GF-D8 (cell line): ENCODE measurements at regions not wholly inside any gene's neighbourhood (a gene's known extent, or its start where the extent isn't known, plus 50 kb on each side); places are given as distances from the start of the nearest gene placed in this dataset.
A peak's percentile ranks its signal among the peaks of the same experiment; 100 is the strongest.
"Not testable (repeated sequence)": the region's sequence is repeated elsewhere in the genome, so short reads cannot be mapped to it uniquely, and the experiment has no call there.

Experiments used
- DNase-seq: peaks from one replicate; lab custom pipeline; 2025; lab: John Stamatoyannopoulos, UW

DNA sequence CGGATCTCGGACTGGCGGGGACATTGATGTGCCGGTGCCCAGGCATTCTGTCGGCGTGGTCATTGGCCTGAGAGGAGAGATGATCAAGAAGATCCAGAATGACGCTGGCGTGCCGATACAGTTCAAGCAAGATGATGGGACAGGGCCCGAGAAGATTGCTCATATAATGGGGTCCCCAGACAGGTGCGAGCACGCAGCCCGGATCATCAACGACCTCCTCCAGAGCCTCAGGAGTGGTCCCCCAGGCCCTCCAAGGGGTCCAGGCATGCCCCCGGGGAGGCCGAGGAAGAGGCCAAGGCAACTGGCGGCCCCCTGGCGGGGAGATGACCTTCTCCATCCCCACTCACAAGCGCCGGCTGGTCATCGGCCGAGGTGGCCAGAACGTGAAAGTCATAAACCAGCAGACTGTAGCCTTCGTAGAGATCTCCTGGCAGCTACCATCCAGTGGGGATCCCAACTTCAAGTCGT, 106.5 kb upstream of the MTAP start:
- DNase-seq = no peak

DNA sequence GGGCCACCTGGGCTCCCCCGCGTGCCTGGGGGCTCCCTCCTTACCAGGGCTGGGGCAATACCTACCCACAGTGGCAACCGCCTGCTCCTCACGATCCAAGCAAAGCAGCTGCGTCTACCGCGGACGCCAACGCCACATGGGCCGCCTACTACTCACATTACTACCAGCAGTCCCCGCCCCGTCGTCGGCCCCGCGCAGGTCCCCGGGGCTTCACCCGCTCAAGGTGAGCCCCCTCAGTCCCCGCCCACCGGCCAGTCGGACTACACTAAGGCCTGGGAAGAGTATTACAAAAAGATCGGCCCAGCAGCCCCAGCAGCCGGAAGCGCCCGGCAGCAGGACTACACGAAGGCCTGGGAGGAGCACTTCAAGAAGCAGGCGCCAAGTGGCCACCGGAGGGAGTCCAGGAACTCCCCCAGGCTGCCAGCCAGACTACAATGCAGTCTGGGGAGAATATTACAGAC, 106.0 kb upstream of the MTAP start:
- DNase-seq = no peak

DNA sequence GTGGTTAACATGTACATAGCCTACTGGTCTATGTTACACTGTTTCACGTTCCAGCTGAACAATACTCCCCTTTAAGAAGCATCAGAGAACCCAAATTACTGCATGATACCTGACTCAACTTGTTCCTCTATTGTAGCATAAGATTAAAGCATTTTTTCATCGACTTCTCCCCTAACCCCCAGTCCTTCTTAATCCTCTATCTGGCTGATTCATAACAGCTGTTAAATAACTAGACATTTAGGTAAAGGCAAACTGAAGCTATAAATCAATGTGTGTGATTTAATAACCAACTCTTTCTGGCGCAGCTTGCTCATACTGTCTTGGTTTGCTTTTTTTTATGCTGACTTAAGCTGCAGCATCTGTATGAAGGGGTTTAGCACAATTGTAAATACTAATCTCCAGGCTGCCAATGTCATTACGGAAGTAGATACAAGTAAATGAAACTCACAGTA, 94.2 kb upstream of the MTAP start:
- no peak for DNase-seq

DNA sequence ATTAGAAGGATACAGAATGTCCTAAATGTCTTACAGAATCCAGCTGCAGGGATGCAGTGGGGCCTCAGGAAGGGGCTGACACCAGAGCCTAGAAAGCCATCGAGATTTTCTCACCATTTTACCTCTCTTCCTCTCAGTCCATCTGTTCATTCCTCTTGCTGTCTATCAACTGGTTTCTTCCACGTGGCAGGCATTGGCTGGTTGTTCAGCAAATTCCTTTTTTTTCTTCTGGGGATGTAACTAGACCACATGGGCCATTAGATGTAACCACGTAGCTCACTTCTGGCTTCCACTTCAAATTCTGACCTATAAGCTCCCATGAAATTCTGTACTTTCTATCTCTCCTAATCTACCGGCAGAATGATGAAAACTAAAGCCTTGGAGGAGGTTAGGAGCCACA, 93.6 kb upstream of the MTAP start:
- DNase-seq = no peak

DNA sequence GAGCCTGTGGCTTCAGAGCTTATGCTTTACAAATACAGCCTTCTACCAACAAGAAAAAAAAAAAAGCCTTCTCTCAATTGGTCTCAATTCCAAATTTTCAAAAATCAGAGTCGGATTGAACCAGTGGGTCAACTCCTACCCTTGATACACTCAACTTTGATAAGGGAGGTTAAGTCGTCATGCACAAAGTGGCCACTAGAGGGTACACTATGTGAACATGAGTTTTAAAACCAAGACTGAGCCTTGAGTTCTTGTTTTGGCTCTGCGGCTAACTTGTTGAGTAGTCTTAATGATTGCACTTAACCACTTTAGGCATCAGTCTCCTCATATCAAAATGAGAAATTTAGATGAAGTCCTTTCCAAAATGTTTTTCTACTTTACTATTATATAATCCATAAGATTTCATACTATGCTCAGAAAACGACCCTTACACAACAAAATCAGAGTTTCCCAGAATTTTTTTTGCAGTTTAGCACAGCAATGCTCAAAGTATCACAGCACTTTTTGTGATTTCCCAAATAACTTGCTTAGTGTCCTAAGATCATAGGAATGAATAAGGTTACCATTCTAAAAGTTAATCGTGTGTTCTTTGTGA, 92.9 kb upstream of the MTAP start:
- DNase-seq = no peak

DNA sequence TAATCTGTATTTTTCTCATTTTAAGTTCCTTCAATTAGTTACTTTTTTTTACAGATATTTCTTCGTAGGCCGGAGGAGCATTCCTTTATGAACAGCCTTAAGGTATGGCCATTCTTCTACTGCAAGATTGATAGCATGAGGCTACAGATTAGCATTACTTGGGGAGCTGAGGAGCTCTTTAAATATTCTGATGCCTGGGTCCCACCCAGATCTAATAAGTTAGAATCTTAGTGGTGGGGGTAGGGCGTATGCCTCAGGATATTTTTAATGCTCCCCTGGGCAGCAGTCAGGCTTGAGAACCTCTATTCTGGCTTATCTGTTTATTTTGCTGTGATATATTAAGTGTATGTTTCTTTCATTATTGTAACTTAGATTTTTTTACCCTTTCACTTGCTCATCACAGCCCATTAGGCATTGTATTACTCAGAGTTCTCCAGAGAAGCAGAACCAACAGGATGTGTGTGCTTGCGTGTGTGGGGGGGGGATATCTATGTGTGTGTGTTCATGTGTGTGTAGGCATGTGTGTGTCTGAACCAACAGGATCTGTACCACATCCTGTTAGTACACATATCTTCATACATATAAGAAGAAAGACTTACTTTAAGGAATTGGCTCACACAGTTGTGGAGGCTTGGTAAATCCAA, 91.8 kb upstream of the MTAP start:
- DNase-seq = no peak

DNA sequence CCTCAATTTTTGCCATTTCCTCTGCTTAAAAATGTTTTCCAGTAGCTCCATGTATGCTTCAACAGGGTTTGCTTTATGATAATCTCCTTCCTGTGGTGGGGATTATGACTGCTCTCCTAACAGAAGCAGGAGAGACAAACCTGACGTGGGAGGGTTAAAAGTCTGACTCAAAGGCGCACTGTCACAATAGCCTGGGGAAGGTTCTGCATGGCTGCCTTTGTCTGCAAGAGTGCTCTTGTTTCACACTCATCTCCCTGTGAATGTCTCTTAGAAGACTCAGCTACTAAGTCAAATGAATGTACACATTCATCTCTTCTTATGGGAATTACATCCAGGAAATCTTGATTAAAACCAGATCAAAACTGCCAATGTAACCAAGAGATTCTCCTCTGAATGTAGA, 90.9 kb upstream of the MTAP start:
- DNase-seq = no peak

DNA sequence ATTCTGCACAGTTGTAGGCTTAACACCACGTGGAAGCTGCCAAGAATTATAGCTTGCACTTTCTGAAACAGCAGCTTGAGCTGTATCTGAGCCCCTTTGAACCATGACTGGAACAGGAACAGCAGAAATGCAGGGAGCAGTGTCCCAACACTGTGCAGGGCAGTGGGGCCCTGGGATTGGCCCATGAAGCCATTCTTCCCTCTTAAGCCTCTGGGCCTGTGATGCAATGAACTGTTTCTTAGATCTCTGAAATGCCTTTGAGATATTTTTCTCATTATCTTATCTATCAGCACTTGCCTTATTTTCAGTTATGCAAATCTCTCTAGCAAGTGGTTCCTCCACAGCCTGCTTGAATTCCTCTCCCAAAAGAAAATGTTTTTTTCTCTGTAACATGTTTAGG, 87.0 kb upstream of the MTAP start:
- no peak for DNase-seq

DNA sequence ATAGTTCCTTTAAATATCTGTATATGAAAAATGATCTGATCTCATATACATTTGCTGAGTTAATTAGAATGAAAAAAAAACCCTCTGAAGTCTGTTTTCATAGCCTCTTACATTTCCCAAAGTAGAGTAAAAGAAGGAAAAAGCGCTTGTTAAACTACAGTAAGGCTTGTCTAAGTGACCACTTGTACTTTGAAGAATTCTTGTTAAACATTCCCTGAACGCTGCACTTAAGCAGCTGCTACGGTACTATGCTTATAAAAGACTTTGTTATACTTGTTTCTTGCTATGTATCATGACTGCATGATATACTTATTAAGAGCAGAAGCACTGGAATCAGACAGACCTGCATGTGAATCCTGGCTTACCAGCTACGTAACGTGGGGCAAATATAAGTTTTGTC, 81.7 kb upstream of the MTAP start:
- DNase-seq = no peak

DNA sequence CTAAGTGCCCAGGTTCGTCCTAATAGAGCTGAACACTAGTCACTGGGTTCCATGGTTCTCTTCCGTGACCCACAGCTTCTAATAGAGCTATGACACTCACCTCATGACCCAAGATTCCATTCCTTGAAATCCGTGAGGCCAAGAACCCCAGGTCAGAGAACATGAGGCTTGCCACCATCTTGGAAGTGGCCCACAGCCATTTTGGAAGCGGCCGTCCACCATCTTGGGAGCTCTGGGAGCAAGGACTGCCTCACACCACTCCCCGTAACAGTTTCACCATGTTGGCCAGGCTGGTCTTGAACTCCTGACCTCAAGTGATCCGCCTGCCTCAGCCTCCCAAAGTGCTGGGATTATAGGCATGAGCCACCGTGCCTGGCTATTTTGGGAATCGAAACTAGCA, 75.0 kb upstream of the MTAP start:
- not testable (repeated sequence) for DNase-seq

DNA sequence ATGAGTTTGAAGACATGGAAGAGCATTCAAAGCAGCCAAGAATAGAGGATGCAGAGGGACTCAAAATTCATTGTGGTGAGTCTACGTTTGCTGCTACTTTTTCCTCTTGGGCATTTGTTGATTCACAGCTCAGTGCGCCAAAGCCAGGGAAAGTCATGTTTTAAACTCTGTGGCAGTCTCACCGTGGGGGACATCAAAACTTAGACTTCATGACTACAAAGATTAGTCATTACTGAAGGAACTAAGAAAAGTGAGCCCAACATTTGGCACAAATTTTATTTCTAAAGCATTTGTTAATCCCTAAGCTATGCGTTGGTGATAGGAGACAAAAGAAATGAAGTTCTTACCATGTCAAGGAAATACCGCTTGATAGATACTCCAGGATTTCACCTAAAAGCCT, 73.7 kb upstream of the MTAP start:
- DNase-seq = no peak

DNA sequence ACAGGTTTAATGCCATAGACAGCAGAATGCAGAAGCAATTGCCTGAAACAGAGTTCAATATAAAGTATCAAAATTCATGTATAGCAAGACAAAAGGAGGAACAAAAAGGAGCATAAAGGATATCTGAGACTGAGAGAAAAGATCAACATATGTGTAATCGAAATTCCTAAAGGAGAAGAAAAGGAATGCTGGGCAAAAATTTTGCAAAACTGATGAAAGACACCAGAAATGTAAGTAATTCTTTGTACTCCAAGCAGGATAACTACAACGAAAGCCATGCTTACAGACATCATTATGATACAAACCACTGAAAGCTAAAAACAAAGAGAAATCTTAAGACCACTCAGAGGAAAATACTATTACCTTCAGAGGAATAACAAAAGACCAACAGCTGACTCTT, 72.8 kb upstream of the MTAP start:
- no peak for DNase-seq

DNA sequence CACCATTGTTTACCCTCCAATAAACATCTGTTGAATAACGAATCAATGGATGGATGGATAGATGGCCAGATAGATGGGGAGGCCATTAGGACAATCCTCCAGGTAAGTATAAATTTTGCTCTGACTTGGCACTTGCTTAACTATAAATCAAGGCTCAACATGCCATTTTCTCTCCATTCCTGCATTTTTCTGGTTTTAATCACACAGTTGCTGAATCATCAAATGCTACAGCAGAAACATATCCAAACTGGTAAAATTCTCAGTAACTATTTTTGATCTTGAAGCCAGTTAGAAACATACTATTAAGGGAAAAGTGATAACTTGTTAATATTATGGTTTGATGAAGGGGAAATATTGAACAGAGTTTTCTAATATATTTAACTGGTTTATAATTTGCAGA, 71.5 kb upstream of the MTAP start:
- DNase-seq = no peak

DNA sequence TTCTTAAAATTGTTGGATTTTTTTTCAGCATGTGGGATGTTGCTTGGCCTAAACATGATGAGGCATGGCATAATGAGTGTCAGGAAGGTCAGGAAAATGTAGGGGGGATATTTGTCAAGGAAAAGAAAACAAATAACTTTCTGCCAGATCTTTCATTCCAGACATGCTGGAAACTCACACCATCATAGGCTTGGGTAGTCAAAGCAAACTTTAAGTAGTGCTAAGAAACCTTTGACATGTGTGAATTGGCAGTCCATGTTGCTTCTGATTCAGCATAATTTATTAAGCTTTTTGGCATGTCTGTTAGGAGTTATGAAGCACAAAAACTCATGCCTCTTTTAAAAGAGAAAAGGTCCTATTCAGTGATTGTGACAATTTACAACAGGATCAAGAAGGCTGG, 61.3 kb upstream of the MTAP start:
- DNase-seq = no peak

DNA sequence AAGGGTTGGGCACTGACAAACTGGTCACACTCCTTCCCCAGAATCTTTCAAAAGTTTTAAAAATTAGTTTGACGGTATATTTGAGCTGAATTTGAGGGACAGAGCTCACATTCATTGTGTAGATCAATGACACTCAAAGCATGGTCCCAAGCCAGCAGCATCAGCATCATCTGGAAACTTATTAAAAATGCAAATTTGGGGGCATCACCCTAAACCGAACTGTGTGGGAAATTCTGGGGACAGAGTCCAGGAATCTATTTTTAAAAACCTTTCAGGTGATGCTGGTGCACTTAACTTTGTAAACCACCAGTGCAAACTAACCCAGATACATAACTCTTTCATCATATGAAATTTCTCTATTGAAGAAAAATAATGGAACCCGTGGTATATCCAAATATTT, 58.1 kb upstream of the MTAP start:
- no peak for DNase-seq

DNA sequence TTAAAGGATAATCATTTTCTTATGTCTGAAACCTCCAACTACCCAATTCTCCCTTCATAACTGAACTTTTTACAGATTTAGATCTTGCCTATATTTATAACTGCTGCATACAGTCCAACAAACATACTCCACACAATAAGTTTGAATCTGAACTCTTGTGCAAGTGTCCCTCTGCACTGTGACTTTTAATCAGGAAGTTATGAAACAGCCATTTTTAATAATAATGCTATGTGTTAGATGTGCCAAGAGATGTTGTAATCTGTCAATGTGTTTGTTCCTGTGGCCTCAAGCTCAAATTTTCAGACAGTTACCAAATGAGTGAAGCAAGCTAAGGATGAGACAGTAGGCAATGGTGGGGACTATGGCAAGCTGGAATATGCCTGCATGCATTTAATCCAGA, 57.6 kb upstream of the MTAP start:
- peak; percentile 15 for DNase-seq

DNA sequence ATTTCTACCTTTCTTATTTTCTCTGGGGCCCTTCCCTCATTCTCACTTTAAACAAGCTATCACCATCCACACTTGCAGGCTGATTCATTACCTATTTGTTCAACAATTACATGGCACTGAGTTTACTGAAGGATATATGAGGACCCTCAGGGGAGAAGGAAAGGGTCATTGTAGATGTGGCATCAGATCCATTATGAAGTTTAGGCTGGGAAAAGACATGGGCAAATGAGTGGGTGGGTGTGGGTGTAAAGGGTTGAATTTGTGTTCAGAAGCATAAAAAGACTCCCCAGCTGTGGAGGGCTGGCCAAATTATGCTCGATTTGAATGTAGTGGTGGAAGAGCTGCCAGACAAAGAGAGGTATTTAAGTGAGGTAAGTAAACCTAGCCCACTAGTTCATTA, 55.9 kb upstream of the MTAP start:
- no peak for DNase-seq

DNA sequence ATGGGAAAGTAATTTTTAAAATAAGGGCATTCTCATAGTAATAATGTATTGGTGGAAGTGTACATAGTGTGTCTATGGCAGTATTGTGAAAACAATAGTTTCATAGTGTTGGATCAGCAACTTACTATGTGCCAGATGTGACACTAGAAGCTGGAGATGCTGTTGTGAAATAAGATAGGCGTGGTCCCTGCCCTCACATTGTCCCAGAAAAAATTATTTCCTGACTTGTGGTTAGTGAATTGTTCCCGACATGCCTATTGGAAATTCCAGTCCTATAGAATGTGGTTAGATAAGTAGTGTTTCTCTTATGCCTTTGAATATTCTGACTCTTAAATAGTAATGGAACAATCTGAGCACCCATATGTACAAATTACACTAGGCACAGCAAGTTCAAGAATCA, 55.3 kb upstream of the MTAP start:
- DNase-seq = no peak

DNA sequence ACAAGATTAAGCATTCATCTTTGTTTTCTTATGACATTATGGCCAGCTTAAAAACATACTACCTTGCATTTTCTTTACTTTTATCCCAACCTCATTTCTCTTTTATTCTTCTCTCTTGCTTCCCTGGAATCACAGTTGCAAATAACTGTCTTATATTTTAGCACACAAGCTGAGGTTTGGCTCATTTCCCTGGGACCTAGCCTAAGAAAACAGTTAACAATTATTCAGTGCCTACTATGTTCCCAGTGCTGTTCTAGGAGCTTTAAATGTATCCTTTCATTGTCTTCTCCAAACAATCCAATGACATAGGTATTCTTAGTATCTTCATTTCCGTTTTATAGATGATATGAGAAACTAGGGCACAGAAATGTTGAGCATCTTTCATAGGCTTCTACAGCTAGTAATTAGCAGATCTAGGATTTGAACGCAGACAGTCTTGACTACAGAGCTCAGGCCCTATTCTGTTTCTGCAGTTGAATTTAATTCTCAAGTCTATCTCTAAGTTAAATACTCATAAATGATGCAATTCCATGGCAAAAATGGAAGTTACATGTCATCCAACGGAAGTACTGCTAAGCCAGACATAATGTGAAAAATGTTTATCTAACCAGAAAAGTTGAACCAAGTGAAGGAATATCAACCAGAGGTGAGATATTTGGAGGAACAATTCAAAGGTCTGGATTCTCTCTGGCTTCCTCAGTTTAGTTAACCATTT, 52.3 kb upstream of the MTAP start:
- no peak for DNase-seq

DNA sequence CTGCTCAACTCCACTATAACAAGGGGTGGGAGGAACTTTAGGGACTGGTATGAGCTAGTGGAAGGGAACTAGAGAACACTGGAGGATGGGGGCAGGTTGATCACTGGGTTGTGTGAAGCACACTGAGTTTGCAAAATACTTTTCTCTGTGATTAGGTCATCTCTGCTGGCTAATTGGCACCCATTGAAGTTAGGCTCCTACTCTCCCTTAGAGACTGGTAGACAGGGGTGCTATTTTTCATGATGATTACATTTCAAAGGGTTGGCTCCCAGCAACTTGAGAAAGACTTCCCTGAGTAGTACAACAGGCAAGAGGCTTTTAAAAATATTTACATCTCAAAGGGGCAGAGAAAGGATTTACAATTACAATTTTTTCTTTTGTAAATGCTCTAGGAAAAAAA, 50.4 kb upstream of the MTAP start:
- no peak for DNase-seq
